PFSK-1 (cell line): ENCODE measurements at regions not wholly inside any gene's neighbourhood (a gene's known extent, or its start where the extent isn't known, plus 50 kb on each side); places are given as distances from the start of the nearest gene placed in this dataset.

Source experiments
- FOXP2 ChIP-seq: optimal IDR thresholded peaks from 2 replicates; pipeline ENCODE3; 2011; ENCODE audit warnings: borderline replicate concordance, control low read depth, inconsistent platforms; ENCODE audit not compliant: insufficient read depth; ENCODE audit errors: extremely low read length, extremely low read depth
- POLR2AphosphoS5 ChIP-seq: IDR thresholded peaks from 2 replicates; pipeline ENCODE4 v1.6.1; 2012; ENCODE audit warnings: low read depth, mild to moderate bottlenecking, control low read depth, low read length, moderate library complexity
- SIN3A ChIP-seq: IDR thresholded peaks from 2 replicates; pipeline ENCODE4 v1.6.1; 2012; ENCODE audit warnings: mild to moderate bottlenecking, low read length, moderate library complexity, borderline replicate concordance; ENCODE audit not compliant: insufficient read depth
- TAF1 ChIP-seq: IDR thresholded peaks from 2 replicates; pipeline ENCODE4 v1.6.1; 2012; ENCODE audit warnings: low read length, control low read depth, borderline replicate concordance; ENCODE audit not compliant: insufficient read depth
- TF ChIP-seq, protein P1 (sequence below), 2 experiments: IDR thresholded peaks; 2 replicates each; pipeline versions ENCODE4 v1.6.1 to v1.8.0; 2011 to 2012; ENCODE audit warnings: low read depth in 2 of 2, low read length in 2 of 2, control low read depth in 1 of 2, inconsistent platforms in 1 of 2, mild to moderate bottlenecking in 1 of 2, moderate library complexity in 1 of 2; ENCODE audit not compliant: insufficient read depth in 1 of 2

DNA sequence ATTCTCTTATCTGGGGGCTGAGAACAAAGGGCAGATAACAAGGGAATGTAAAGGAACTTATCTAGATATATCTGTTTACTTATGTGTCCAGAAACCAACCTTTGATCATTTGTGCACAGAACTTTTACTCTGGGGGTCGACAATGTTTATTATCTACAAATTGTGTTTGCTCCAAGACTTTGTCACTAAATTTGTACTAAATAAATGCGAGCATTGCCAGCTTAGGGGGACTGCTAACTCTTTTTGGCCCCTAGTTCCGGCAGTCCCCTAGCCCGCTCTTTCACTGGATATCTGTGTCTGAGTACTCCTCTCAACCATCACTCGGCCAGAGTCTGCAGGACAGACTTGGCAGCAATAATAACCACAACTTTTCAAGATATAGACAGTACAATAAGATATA is 88.2 kb downstream of the FSCB start:
- TF ChIP-seq FOXP2 (no peak), POLR2AphosphoS5 (no peak), TAF1 (no peak), SIN3A (no peak)
- TF ChIP-seq, protein P1, sequence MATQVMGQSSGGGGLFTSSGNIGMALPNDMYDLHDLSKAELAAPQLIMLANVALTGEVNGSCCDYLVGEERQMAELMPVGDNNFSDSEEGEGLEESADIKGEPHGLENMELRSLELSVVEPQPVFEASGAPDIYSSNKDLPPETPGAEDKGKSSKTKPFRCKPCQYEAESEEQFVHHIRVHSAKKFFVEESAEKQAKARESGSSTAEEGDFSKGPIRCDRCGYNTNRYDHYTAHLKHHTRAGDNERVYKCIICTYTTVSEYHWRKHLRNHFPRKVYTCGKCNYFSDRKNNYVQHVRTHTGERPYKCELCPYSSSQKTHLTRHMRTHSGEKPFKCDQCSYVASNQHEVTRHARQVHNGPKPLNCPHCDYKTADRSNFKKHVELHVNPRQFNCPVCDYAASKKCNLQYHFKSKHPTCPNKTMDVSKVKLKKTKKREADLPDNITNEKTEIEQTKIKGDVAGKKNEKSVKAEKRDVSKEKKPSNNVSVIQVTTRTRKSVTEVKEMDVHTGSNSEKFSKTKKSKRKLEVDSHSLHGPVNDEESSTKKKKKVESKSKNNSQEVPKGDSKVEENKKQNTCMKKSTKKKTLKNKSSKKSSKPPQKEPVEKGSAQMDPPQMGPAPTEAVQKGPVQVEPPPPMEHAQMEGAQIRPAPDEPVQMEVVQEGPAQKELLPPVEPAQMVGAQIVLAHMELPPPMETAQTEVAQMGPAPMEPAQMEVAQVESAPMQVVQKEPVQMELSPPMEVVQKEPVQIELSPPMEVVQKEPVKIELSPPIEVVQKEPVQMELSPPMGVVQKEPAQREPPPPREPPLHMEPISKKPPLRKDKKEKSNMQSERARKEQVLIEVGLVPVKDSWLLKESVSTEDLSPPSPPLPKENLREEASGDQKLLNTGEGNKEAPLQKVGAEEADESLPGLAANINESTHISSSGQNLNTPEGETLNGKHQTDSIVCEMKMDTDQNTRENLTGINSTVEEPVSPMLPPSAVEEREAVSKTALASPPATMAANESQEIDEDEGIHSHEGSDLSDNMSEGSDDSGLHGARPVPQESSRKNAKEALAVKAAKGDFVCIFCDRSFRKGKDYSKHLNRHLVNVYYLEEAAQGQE (IDR thresholded peaks at IDR 0.05; ENCODE audit: insufficient read depth in 1 of 2, low read depth in 2 of 2, low read length in 2 of 2), result no peak

DNA sequence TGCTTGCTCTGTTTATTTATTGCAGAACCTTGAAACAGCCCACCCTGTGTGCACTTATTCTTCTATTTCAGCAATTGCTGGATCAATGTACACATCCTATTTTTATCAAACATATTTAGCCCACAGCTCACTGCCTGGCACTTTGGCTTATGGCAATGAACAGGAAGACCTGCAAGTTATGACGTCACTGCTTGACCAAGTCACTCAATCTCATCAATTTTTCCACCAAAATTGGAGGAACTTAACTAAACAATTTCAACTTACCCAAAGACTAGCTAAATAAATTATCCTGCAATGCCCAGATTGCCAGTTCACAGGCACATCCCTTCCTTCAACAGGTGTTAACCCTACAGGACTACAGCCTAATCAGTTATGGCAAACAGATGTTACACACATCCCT is 89.3 kb downstream of the FSCB start:
- TF ChIP-seq SIN3A, result no peak
- TF ChIP-seq FOXP2, result no peak
- TF ChIP-seq TAF1, result no peak
- TF ChIP-seq, protein P1 (IDR thresholded peaks at IDR 0.05; ENCODE audit: insufficient read depth in 1 of 2, low read depth in 2 of 2, low read length in 2 of 2), result no peak
- no peak for TF ChIP-seq POLR2AphosphoS5

DNA sequence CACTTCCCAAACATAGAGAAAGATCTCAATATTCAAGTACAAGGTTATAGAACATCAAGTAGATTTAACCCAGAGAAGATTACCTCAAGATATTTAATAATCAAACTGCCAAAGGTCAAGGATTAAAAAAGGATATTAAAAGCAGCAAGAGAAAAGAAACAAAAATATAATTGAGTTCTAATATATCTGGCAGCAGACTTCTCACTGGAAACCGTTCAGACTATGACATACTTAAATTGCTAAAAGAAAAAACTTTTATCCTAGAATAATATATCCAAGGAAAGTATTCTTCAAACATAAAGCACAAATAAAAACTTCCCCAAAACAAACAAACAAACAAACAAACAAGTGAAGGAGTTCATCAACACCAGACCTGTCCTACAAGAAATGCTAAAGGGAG is 92.4 kb downstream of the FSCB start:
- TF ChIP-seq SIN3A (no peak), FOXP2 (no peak), TAF1 (no peak), POLR2AphosphoS5 (no peak)
- TF ChIP-seq, protein P1 (IDR thresholded peaks at IDR 0.05; ENCODE audit: insufficient read depth in 1 of 2, low read depth in 2 of 2, low read length in 2 of 2), result no peak

- TF ChIP-seq FOXP2 (no peak), TAF1 (no peak), POLR2AphosphoS5 (no peak), SIN3A (no peak)
- TF ChIP-seq, protein P1 (IDR thresholded peaks at IDR 0.05; ENCODE audit: insufficient read depth in 1 of 2, low read depth in 2 of 2, low read length in 2 of 2), result no peak
Measured at GRCh38 chr14:44412858-44413569, 94.1 kb downstream of the FSCB start.

GRCh38 chr14:44405011-44405486 is 102.0 kb downstream of the FSCB start:
- no peak for TF ChIP-seq SIN3A
- no peak for TF ChIP-seq TAF1
- no peak for TF ChIP-seq FOXP2
- TF ChIP-seq, protein P1 (IDR thresholded peaks at IDR 0.05; ENCODE audit: insufficient read depth in 1 of 2, low read depth in 2 of 2, low read length in 2 of 2), result no peak
- no peak for TF ChIP-seq POLR2AphosphoS5
